Psoas muscle (tissue), 7 donors: ENCODE measurements at regions not wholly inside any gene's neighbourhood (a gene's known extent, or its start where the extent isn't known, plus 50 kb on each side); places are given as distances from the start of the nearest gene placed in this dataset.
A peak's percentile ranks its signal among the peaks of the same experiment; 100 is the strongest.
"Not testable (repeated sequence)": the region's sequence is repeated elsewhere in the genome, so short reads cannot be mapped to it uniquely, and the experiment has no call there.

Experiments used
- ATAC-seq, 4 donors: fragments of 200-7000 bp; cut with Tn5 transposase; one replicate each; pipeline ENCODE4 v1.9.1; 2020; ENCODE audit warnings: moderate library complexity in 3 of 4, mild to moderate bottlenecking in 2 of 4
- DNase-seq, 2 donors: peaks; one replicate each; pipeline ENCODE4 v3.0.0-alpha.2; 2020
- H3K27ac ChIP-seq: fragments of 200-600 bp; one replicate; pipeline ENCODE4 v1.8.0; 2022
- H3K27me3 ChIP-seq, 3 donors: fragments of 200-600 bp in 1 of 3; one replicate each; pipeline versions ENCODE4 v1.6.1 to v1.8.0; 2013 to 2022; ENCODE audit warnings: low read length in 2 of 3, mild to moderate bottlenecking in 2 of 3, moderate library complexity in 1 of 3; ENCODE audit not compliant: insufficient read depth in 3 of 3
- H3K36me3 ChIP-seq, 2 donors: fragments of 200-600 bp in 1 of 2; one replicate each; pipeline versions ENCODE4 v1.6.1 to v1.8.0; 2013 to 2022; ENCODE audit warnings: low read depth in 1 of 2, mild to moderate bottlenecking in 1 of 2, moderate library complexity in 1 of 2; ENCODE audit not compliant: insufficient read depth in 1 of 2
- H3K4me1 ChIP-seq: fragments of 200-600 bp; one replicate; pipeline ENCODE4 v1.8.0; 2022
- H3K4me3 ChIP-seq: fragments of 200-600 bp; one replicate; pipeline ENCODE4 v1.8.0; 2022; ENCODE audit warnings: mild to moderate bottlenecking
- H3K9me3 ChIP-seq: fragments of 200-600 bp; one replicate; pipeline ENCODE4 v1.8.0; 2022
- CTCF ChIP-seq: fragments of 200-600 bp; IDR thresholded peaks from one replicate; pipeline ENCODE4 v1.8.0; 2022; ENCODE audit warnings: antibody characterized with exemption
- WGBS, 3 donors: extraction: QIAGEN DNeasy Blood & Tissue Kit; methylation state at CpG; one replicate each; pipeline versions ENCODE4 v1.1.6 to v1.1.7; 2013; 5-methylcytosine and 5-hydroxymethylcytosine counted together
- intact Hi-C, 2 donors: fragments of 100-400 bp; cut with DNase I; formaldehyde crosslinking; loops; one replicate each; pipeline versions ENCODE4 v1.11.0 to v1.14.2; 2022
- donor health status: healthy with polysubstance abuse.
- donor health status: DM: no; HTN: no; CAD: no; lungs with moderate emphysema.
- donor health status: Bipolar disorder and iron deficiency.
- donor health status: healthy.
- donor health status: DM: yes; HTN: yes; CAD: no.
- donor health status: DM: no; HTN: no; CAD: no.
- donor health status: DM: yes; HTN: yes; CAD: no.

GRCh38 chr4:149910604-149911350 lies 95.1 kb upstream of the IQCM start:
- DNase-seq = no peak
- Histone ChIP-seq H3K9me3 (no peaks in the 10 kb centered on the region), H3K4me3 (no peak overlapping the region), H3K27ac (no peak overlapping the region), H3K27me3 (no peaks in the 10 kb centered on the region), H3K4me1 (no peaks in the 10 kb centered on the region), H3K36me3 (no peaks in the 10 kb centered on the region)
- intact Hi-C loops = no loop called here
- WGBS, 3 donors = 24 to 33% (median 30%) methylated on average over 2 of the region's 2 CpGs
- ATAC-seq = no peak
- TF ChIP-seq CTCF = no peak

- Histone ChIP-seq H3K4me1 (no peaks in the 10 kb centered on the region), H3K36me3 (no peaks in the 10 kb centered on the region), H3K27me3 (no peaks in the 10 kb centered on the region), H3K4me3 (no peak overlapping the region), H3K27ac (no peak overlapping the region), H3K9me3 (no peaks in the 10 kb centered on the region)
- ATAC-seq (no peak), DNase-seq (no peak)
- intact Hi-C loops = no loop called here
- WGBS, 3 donors = 89 to 93% (median 89%) methylated on average over 5 of the region's 5 CpGs
- TF ChIP-seq CTCF = no peak
These were observed 95.7 kb upstream of the IQCM start for GRCh38 chr4:149911354-149911753.

- 23 to 31% (median 28%) methylated on average over 3 of the region's 3 CpGs for WGBS, 3 donors
- DNase-seq = no peak
- intact Hi-C loops = no loop called here
- H3K4me1 ChIP-seq = no peaks in the 10 kb centered on the region
- H3K9me3 ChIP-seq = no peaks in the 10 kb centered on the region
- no peaks in the 10 kb centered on the region for H3K36me3 ChIP-seq
- no peak for ATAC-seq
- H3K27ac ChIP-seq = no peak overlapping the region
- no peak overlapping the region for H3K4me3 ChIP-seq
- TF ChIP-seq CTCF = no peak
- no peaks in the 10 kb centered on the region for H3K27me3 ChIP-seq
These were observed 96.4 kb upstream of the IQCM start for GRCh38 chr4:149912000-149912399.

- Histone ChIP-seq H3K4me1 (no peaks in the 10 kb centered on the region), H3K4me3 (no peak overlapping the region), H3K9me3 (no peaks in the 10 kb centered on the region), H3K27ac (no peak overlapping the region), H3K36me3 (no peaks in the 10 kb centered on the region), H3K27me3 (no peaks in the 10 kb centered on the region)
- WGBS, 3 donors = 47 to 50% (median 50%) methylated on average over 7 of the region's 7 CpGs
- intact Hi-C loops = no loop called here
- DNase-seq = no peak
- no peak for ATAC-seq
- peak; percentile 32 for TF ChIP-seq CTCF
These were observed 98.8 kb upstream of the IQCM start for GRCh38 chr4:149914119-149915115.

- H3K27me3 ChIP-seq, H3K27ac ChIP-seq, H3K36me3 ChIP-seq, H3K4me3 ChIP-seq, DNase-seq, intact Hi-C loops, ATAC-seq, H3K4me1 ChIP-seq, H3K9me3 ChIP-seq: not testable (repeated sequence)
- 75 to 86% (median 81%) methylated on average over 14 to 15 of the region's 15 CpGs for WGBS, 3 donors
These were observed 100.1 kb upstream of the IQCM start for GRCh38 chr4:149915735-149916134.
